ENCODE measurements at regions not wholly inside any gene's neighbourhood (a gene's known extent, or its start where the extent isn't known, plus 50 kb on each side); places are given as distances from the start of the nearest gene placed in this dataset.

GRCh38 chr20:21836346-21836745, 130.9 kb downstream of the PAX1 start:
- DNase-seq (ENCODE audit: low spot score), result no peak

DNA sequence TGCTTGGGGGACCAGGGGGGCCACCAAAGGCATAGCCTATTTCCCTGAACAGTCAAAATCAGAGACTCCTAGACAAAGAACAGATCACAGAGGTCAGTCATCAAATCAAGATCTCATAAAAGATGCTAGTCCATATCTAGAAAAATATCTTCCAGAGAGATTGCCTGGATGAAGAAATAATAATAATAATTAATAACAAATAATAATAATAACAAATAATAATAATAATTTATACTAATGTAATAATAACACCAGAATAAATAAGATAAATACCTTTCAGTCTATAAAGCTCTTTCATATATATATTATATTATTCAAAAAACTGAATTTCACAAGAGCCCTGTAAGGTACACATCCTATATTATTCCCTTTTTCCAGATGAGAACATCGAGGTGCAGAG, 129.6 kb downstream of the PAX1 start:
- no peak for DNase-seq (ENCODE audit: low spot score)

- DNase-seq (ENCODE audit: low spot score), result no peak
Observed at GRCh38 chr20:21832442-21833385, 127.2 kb downstream of the PAX1 start.

DNA sequence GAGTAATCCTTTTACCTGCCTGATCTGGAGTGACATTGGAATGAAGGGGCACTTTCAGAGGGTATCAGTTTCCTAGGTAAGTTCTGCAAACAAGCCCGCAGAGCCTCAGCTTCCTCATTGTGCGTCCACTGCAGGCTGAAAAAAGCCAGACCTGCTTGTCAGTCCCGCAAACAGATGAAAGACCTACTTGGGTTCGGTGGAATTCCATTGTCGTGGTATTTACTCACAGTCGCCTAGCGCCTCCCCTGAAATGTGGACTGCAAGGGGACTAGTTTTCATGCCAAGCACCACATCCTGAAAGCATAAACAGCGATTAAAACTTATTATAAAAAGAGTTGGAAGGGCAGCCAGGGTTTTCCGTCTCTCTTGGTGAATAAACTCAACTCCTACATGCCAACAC, 121.5 kb downstream of the PAX1 start:
- DNase-seq (ENCODE audit: low spot score), result no peak

- DNase-seq (ENCODE audit: low spot score), result no peak
Observed at GRCh38 chr20:21821358-21821757, 115.9 kb downstream of the PAX1 start.

DNA sequence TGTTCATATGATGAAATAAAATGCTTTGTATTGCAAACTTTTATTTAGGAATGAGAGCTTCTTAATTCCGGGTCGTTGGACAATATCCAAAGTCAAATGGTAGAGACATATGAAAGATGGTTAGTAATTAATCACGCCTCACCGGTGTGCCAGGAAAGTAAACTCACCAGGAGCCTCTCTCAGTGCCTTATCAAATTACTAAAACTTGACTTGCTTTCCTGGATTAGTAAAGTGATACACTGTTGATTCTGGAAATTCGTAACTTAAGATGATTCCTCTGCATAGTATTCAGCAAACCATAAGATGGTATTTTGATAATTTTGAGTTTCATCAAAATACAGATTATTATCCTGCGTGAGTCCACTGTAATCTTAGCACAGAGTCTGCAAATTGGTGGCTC, 115.2 kb downstream of the PAX1 start:
- DNase-seq (ENCODE audit: low spot score), result no peak

- DNase-seq (ENCODE audit: low spot score), result no peak
Observed at GRCh38 chr20:21820045-21820444, 114.6 kb downstream of the PAX1 start.

DNA sequence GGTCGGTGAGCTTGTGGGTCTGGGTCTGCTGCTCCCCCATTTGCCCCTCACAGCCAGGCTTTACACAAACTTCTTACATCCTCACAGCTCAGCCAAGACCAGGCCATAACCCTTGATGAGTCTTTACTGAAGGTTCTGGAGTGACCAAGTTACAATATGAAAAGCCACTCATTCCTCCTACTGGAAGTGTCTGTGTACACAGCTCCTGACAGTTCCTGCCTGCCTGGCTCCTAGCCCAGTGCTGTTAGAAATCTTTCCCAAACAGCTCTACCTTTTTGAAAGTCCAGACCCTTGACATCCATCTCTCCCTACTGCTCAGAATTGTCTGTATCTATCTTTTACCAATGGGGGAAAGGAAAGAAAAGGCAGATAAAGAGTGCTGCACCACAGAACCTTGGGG, 106.9 kb downstream of the PAX1 start:
- DNase-seq (ENCODE audit: low spot score), result no peak

DNA sequence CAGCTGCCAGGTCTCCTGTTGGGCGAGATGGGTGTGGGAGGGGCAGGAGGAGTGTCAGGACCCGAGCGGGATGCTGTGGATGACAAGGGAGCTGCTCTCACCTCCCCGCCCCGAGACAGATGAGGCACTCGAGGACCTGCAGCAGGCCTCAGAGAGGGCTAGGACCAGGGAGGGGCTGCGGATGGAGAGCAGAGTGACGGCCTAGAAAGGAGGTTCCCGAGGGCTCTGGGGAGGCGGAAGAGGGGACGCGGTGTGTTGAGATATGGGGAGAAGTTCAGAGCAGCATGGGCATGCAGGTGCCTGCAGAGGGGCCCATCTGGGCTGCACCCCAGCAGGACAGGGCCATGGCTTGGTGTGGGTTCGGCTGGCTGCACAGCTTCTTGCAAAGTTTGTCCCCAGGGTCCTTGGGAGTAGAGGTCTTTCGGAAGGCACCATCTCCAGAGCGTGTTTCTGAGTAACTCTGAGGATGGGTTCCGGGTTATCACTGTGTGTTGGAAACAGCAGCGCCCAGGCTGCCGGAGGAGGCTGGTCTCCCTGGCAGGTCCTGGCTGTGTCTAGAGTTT, 104.6 kb downstream of the PAX1 start:
- DNase-seq (ENCODE audit: low spot score), result no peak

DNA sequence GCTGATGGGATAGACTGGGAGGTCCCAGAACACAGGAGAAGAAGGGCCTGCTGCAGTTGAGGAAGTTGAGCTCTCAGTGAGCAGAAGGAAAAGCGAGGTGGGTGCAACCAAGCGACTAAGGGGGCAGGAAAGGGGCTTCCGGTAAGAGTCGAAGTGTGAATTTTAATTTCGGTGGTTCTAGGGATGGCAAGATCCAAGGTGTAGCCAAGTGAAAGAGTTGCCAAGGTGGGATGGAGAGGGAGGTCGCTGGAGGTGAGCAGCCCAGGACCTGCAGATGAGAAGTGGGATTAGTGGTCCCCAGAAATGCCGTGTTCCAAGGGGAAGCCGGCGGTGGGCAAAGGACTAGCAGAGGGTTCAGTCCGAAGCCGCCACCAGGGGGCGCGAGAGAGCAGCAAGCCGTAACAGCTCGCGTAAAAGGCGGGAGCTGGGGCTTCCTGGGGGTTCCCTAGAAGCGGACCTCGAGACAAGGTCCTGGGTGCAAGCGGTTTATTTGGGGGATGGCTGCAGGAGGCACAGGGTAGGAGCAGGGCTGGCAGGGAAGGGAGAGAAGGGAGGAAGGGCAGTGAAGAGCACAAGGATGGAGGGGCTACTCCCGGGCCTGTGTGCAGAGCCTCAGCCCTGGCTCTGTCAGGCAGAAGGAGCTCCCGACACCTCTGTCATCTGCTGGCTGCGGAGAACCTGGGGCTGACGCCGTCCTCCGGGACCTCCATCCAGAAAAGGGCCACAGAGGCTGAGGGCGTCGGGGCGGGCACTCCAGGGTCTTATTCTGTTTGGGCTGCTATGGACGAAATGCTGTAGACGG, 103.6 kb downstream of the PAX1 start:
- DNase-seq (ENCODE audit: low spot score), result peak; percentile 87

- DNase-seq (ENCODE audit: low spot score), result no peak
Observed at GRCh38 chr20:21808139-21808538, 102.7 kb downstream of the PAX1 start.

DNA sequence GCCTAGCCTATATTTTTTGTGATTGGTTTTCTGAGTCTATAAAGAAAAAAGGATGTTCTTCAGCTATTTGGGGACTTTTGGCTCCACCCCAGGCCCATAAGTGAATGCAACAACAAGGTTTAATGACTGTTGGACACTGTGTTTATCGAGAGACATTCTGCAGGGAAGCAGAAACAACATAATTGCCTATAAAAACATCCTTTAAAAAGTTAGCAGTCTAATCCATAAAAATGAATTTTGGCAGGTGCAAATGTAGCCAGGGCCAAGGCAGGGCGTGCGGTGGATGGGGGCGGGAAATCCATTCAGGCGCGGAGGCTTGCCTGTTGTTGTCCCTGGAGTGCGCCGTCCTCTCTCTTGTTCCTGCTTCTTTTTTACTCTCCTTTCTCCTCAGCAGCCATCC, 99.3 kb downstream of the PAX1 start:
- DNase-seq (ENCODE audit: low spot score), result no peak

GRCh38 chr20:21801193-21801592, 95.7 kb downstream of the PAX1 start:
- DNase-seq (ENCODE audit: low spot score), result no peak

GRCh38 chr20:21798384-21798783, 92.9 kb downstream of the PAX1 start:
- DNase-seq (ENCODE audit: low spot score), result no peak

- no peak for DNase-seq (ENCODE audit: low spot score)
Observed at GRCh38 chr20:21796059-21796458, 90.6 kb downstream of the PAX1 start.

DNA sequence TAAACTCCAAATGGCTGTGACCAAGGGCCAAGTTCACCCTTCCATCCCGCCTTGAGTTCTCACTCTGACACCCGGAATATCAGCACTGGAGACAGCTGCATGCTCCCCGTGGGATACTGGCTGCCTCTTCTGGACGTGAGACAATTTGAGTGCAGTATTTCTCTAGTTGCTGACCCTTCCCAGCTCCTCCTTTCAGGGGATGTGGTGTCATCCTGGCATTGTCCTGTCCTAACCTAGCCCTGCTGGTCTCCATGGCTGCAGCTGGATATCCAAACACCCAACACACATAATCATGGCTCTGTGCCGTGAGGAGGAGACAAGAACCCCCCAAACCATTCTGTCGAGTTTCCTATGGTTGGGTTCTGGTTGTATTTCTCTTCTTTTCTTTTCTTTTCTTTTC, 82.6 kb downstream of the PAX1 start:
- no peak for DNase-seq (ENCODE audit: low spot score)

DNA sequence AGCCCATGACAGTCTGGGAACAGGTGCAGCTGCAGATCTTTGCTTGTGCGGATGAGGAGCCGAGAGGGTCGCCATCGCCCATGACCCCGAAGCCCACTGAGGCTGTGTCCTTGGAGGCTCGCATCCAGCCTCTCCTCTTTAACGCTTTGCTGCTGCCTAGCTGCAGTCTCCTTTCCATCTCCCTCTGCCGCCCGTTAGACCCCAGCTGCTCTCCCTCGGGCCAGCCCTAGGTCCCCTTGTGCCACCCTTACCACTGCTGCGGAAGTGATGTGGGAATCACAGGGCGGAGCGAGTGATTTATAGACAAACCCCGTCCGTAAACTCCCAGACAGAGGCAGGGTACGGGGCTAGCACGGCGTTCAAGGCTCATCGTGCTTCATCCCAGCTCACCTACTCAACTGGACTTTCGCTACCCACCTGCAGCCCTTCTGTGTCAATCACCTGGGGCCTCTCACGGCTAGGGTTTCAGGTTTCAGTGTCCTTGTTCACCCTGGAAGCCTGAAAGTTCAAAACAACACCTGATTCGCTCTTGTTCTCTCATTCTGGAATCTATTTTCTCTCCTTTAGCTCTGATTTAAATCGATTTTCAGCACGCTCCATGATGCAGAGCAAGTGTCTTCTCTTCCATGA, 76.1 kb downstream of the PAX1 start:
- DNase-seq (ENCODE audit: low spot score), result no peak

- DNase-seq (ENCODE audit: low spot score), result no peak
Observed at GRCh38 chr20:21780528-21780927, 75.1 kb downstream of the PAX1 start.

Measured in ecto neural progenitor cell (in vitro differentiated cells).